CD14-positive monocyte (primary cell): ENCODE measurements at regions not wholly inside any gene's neighbourhood (a gene's known extent, or its start where the extent isn't known, plus 50 kb on each side); places are given as distances from the start of the nearest gene placed in this dataset. TPM values are rescaled to one million over a fixed set of nuclear protein-coding genes. Genes with fewer than 3 reads are reported as not detected.

ENCODE experiments used
- DNase-seq, 3 donors: peaks; one replicate each; pipeline ENCODE4 v3.0.0-alpha.2; 2011 to 2022
- H2AFZ ChIP-seq: 2 replicates; pipeline ENCODE4 v1.6.0; 2012; ENCODE audit warnings: mild to moderate bottlenecking, low read depth, low read length, inconsistent platforms; ENCODE audit not compliant: insufficient read depth, poor library complexity, severe bottlenecking
- H3K27ac ChIP-seq, 2 donors: 1 replicate in 1 of 2; 2 replicates in 1 of 2; pipeline ENCODE4 v1.5.1; 2012 to 2013; ENCODE audit warnings: low read length in 2 of 2, control low read depth in 1 of 2, inconsistent platforms in 1 of 2, low read depth in 1 of 2, mild to moderate bottlenecking in 1 of 2
- H3K27me3 ChIP-seq, 2 donors: one replicate each; pipeline versions ENCODE4 v1.6.0 to v1.6.1; 2011 to 2013; ENCODE audit warnings: low read length in 2 of 2; ENCODE audit not compliant: control insufficient read depth in 2 of 2, insufficient read depth in 2 of 2
- H3K36me3 ChIP-seq, 2 donors: replicated peaks in 1 of 2; 1 replicate in 1 of 2; 2 replicates in 1 of 2; pipeline versions ENCODE4 v1.5.1 to v1.6.1; 2012 to 2013; ENCODE audit warnings: low read length in 2 of 2, control low read depth in 1 of 2, inconsistent platforms in 1 of 2, mild to moderate bottlenecking in 1 of 2; ENCODE audit not compliant: insufficient read depth in 2 of 2, control insufficient read depth in 1 of 2
- H3K4me1 ChIP-seq, 2 donors: 1 replicate in 1 of 2; 2 replicates in 1 of 2; pipeline versions ENCODE4 v1.5.1 to v1.6.1; 2012 to 2013; ENCODE audit warnings: low read length in 2 of 2, control low read depth in 1 of 2, inconsistent platforms in 1 of 2, mild to moderate bottlenecking in 1 of 2, moderate library complexity in 1 of 2; ENCODE audit not compliant: insufficient read depth in 2 of 2, control insufficient read depth in 1 of 2
- H3K4me2 ChIP-seq: replicated peaks from 2 replicates; pipeline ENCODE3; 2012; ENCODE audit warnings: low read length, moderate library complexity, mild to moderate bottlenecking; ENCODE audit not compliant: poor library complexity, severe bottlenecking; ENCODE audit errors: extremely low read depth
- H3K4me3 ChIP-seq, 3 experiments: fragments of 200-600 bp in 1 of 3; sonication (generic) in 1 of 3; replicated peaks in 1 of 3; 1 replicate in 2 of 3; 2 replicates in 1 of 3; pipeline ENCODE4 v1.5.1; 2011 to 2013; ENCODE audit warnings: low read length in 3 of 3, mild to moderate bottlenecking in 3 of 3, control low read depth in 2 of 3, low read depth in 2 of 3, inconsistent platforms in 1 of 3, moderate library complexity in 1 of 3
- H3K79me2 ChIP-seq: 2 replicates; pipeline ENCODE4 v1.6.0; 2012; ENCODE audit warnings: mild to moderate bottlenecking, control low read depth, inconsistent platforms, low read length, moderate library complexity; ENCODE audit not compliant: insufficient read depth
- H3K9ac ChIP-seq: 2 replicates; pipeline ENCODE4 v1.6.0; 2017; ENCODE audit warnings: low read length, mild to moderate bottlenecking; ENCODE audit not compliant: insufficient read depth, poor library complexity, severe bottlenecking
- H3K9me3 ChIP-seq, 2 donors: replicated peaks in 1 of 2; 1 replicate in 1 of 2; 2 replicates in 1 of 2; pipeline versions ENCODE4 v1.5.1 to v1.6.1; 2012 to 2013; ENCODE audit warnings: low read length in 2 of 2, control low read depth in 1 of 2; ENCODE audit not compliant: control insufficient read depth in 1 of 2, insufficient read depth in 1 of 2
- H4K20me1 ChIP-seq: 2 replicates; pipeline ENCODE4 v1.6.0; 2012; ENCODE audit warnings: mild to moderate bottlenecking, low read length, control low read depth, moderate library complexity; ENCODE audit not compliant: insufficient read depth
- H3K27ac Mint-ChIP-seq, 7 donors: one replicate each; pipeline ENCODE4 v1.8.0; 2020; ENCODE audit warnings: mild to moderate bottlenecking in 7 of 7, mixed read lengths in 7 of 7, moderate library complexity in 6 of 7, inconsistent platforms in 2 of 7
- H3K27me3 Mint-ChIP-seq, 3 donors: one replicate each; pipeline ENCODE4 v1.8.0; 2021 to 2022; ENCODE audit warnings: low read depth in 3 of 3, mild to moderate bottlenecking in 3 of 3, mixed read lengths in 3 of 3, moderate library complexity in 3 of 3, inconsistent platforms in 1 of 3
- H3K36me3 Mint-ChIP-seq, 2 donors: one replicate each; pipeline ENCODE4 v1.8.0; 2020; ENCODE audit warnings: mixed read lengths in 2 of 2, inconsistent platforms in 1 of 2, mild to moderate bottlenecking in 1 of 2
- H3K4me1 Mint-ChIP-seq: one replicate; pipeline ENCODE4 v1.8.0; 2020; ENCODE audit warnings: mild to moderate bottlenecking, mixed read lengths
- H3K4me3 Mint-ChIP-seq, 2 donors: one replicate each; pipeline ENCODE4 v1.8.0; 2020; ENCODE audit warnings: mild to moderate bottlenecking in 2 of 2, mixed read lengths in 2 of 2, moderate library complexity in 1 of 2
- H3K9me3 Mint-ChIP-seq, 7 donors: one replicate each; pipeline ENCODE4 v1.8.0; 2020 to 2022; ENCODE audit warnings: mixed read lengths in 7 of 7, mild to moderate bottlenecking in 6 of 7, moderate library complexity in 6 of 7, inconsistent platforms in 2 of 7
- CTCF ChIP-seq: fragments of 200-600 bp; IDR thresholded peaks from one replicate; pipeline ENCODE4 v1.8.0; 2022; ENCODE audit warnings: antibody characterized with exemption, mild to moderate bottlenecking
- WGBS: methylation state at CpG from one replicate; pipeline ENCODE4 v1.1.5; 2013; ENCODE audit warnings: missing lambda C conversion rate; ENCODE audit not compliant: insufficient coverage; 5-methylcytosine and 5-hydroxymethylcytosine counted together
- intact Hi-C, 2 donors: fragments of 100-400 bp; cut with micrococcal nuclease; formaldehyde crosslinking; loops; one replicate each; pipeline versions ENCODE4 v1.15.0 to v1.15.1; 2023
- small RNA-seq: library from RNA; depleted of rRNA; stranded (forward); fragments of <200 nt; gene quantifications from one replicate; pipeline ENCODE3, GENCODE V24; 2012; ENCODE audit warnings: low read depth; ENCODE audit not compliant: insufficient read length

GRCh38 chr22:22432937-22433336, 75.6 kb downstream of the ZNF280B start:
- Histone ChIP-seq H3K9ac (no peak overlapping the region), H3K27me3 (no peaks in the 10 kb centered on the region), H3K4me1 (no peaks in the 10 kb centered on the region), H2AFZ (no peak overlapping the region), H3K36me3 (no peaks in the 10 kb centered on the region), H4K20me1 (no peaks in the 10 kb centered on the region), H3K27ac (no peak overlapping the region), H3K4me2 (no peak overlapping the region), H3K9me3 (peaks cover 0 to 2% of the 10 kb centered on the region in 2 donors), H3K4me3 (no peak overlapping the region), H3K79me2 (no peaks in the 10 kb centered on the region)
- H3K4me3 Mint-ChIP-seq: no peak overlapping the region
- no peak overlapping the region for H3K27ac Mint-ChIP-seq
- no peak for TF ChIP-seq CTCF
- H3K36me3 Mint-ChIP-seq: no peaks in the 10 kb centered on the region
- WGBS: 67% methylated on average over 1 of the region's 3 CpGs
- DNase-seq: no peak
- no peaks in the 10 kb centered on the region for H3K4me1 Mint-ChIP-seq
- peaks cover 0 to 7% (median 4%) of the 10 kb centered on the region in 3 donors for H3K27me3 Mint-ChIP-seq
- intact Hi-C loops: no loop called here
- peaks cover 2 to 12% (median 6%) of the 10 kb centered on the region in 7 donors for H3K9me3 Mint-ChIP-seq

- no peak for TF ChIP-seq CTCF
- H3K27ac ChIP-seq: no peak overlapping the region
- Mint-ChIP-seq H3K36me3 (no peaks in the 10 kb centered on the region), H3K4me1 (no peaks in the 10 kb centered on the region), H3K4me3 (no peak overlapping the region), H3K9me3 (peaks cover 2 to 12% (median 6%) of the 10 kb centered on the region in 7 donors), H3K27ac (no peak overlapping the region), H3K27me3 (peaks cover 0 to 8% (median 7%) of the 10 kb centered on the region in 3 donors)
- WGBS: no CpG with 5 or more reads among the region's 4 CpGs
- no peak overlapping the region for H3K4me3 ChIP-seq
- DNase-seq: no peak
- H4K20me1 ChIP-seq: no peaks in the 10 kb centered on the region
- no peaks in the 10 kb centered on the region for H3K36me3 ChIP-seq
- peaks cover 0 to 2% of the 10 kb centered on the region in 2 donors for H3K9me3 ChIP-seq
- no peak overlapping the region for H3K4me2 ChIP-seq
- no peaks in the 10 kb centered on the region for H3K4me1 ChIP-seq
- intact Hi-C loops: no loop called here
- H3K79me2 ChIP-seq: no peaks in the 10 kb centered on the region
- no peaks in the 10 kb centered on the region for H3K27me3 ChIP-seq
- H2AFZ ChIP-seq: no peak overlapping the region
- H3K9ac ChIP-seq: no peak overlapping the region
Measured at GRCh38 chr22:22433770-22434169, 74.8 kb downstream of the ZNF280B start.

Small RNA genes lying in the stretch of these regions (small RNA-seq; reads per million reads assigned to genes)
- gene AC245291.3 (not detected), gene IGLVVII-41-1 (not detected)
